AG09309 (cell line): ENCODE measurements at regions not wholly inside any gene's neighbourhood (a gene's known extent, or its start where the extent isn't known, plus 50 kb on each side); places are given as distances from the start of the nearest gene placed in this dataset.

Experiments used
- DNase-seq: peaks from one replicate; pipeline ENCODE4 v3.0.0-alpha.2; 2010; ENCODE audit warnings: low read depth
- H3K4me3 ChIP-seq: 2 replicates; pipeline ENCODE4 v1.5.1; 2011; ENCODE audit warnings: mild to moderate bottlenecking, low read depth, low read length, moderate library complexity; ENCODE audit not compliant: control insufficient read depth
- TF ChIP-seq, protein P1 (sequence below): IDR thresholded peaks from 2 replicates; pipeline ENCODE4 v1.5.1; 2011; ENCODE audit warnings: mild to moderate bottlenecking, low read depth, low read length, inconsistent platforms; ENCODE audit not compliant: insufficient read depth, control insufficient read depth; ENCODE audit errors: missing control alignments

- DNase-seq: no peak
- no peak overlapping the region for H3K4me3 ChIP-seq
- TF ChIP-seq, protein P1, sequence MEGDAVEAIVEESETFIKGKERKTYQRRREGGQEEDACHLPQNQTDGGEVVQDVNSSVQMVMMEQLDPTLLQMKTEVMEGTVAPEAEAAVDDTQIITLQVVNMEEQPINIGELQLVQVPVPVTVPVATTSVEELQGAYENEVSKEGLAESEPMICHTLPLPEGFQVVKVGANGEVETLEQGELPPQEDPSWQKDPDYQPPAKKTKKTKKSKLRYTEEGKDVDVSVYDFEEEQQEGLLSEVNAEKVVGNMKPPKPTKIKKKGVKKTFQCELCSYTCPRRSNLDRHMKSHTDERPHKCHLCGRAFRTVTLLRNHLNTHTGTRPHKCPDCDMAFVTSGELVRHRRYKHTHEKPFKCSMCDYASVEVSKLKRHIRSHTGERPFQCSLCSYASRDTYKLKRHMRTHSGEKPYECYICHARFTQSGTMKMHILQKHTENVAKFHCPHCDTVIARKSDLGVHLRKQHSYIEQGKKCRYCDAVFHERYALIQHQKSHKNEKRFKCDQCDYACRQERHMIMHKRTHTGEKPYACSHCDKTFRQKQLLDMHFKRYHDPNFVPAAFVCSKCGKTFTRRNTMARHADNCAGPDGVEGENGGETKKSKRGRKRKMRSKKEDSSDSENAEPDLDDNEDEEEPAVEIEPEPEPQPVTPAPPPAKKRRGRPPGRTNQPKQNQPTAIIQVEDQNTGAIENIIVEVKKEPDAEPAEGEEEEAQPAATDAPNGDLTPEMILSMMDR: no peak
Observed at GRCh38 chr6:106880952-106881351, 93.6 kb downstream of the CD24 start.

DNA sequence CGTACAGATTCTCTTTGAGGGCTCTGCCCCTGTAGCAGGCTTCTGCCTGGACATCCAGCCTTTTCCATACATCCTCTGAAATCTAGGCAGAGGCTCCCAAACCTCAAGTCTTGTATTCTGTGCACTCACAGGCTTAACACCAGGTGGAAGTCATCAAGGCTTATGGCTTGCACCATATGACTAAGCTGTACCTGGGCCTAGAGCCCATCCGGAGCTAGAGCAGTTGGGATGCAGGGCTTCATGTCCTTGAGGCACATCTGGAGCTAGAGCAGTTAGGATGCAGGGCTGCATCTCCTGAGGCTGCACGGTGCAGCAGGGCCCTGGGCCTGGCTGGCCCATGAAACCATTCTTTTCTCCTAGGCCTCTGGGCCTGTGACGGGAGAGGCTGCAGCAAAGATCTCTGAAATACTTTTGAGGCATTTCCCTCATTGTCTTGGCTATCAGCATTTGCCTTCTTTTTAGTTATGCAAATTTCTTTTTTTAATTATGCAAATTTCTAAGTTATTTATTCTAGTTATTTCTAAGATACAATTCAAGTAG is 98.7 kb downstream of the CD24 start:
- TF ChIP-seq, protein P1: no peak
- no peak for DNase-seq
- H3K4me3 ChIP-seq: no peak overlapping the region

DNA sequence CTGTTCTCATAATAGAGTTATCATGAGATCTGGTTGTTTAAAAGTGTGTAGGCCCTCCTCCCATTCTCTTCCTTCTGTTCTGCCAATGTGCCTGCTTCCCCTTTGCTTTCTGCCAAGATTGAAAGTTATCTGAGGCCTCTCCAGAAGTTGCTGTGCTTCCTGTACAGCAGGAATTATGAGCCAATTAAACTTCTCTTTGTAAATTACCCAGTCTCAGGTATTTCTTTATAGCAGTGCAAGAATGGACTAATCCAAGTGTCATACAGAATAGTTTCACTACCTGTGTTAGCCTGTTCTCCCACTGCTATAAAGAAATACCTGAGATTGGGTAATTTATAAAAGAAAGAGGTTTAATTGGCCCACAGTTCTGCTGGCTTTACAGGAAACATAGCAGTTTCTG is 100.0 kb downstream of the CD24 start:
- TF ChIP-seq, protein P1: no peak

GRCh38 chr6:106872049-106872448 is 102.5 kb downstream of the CD24 start:
- TF ChIP-seq, protein P1: no peak
- no peak for DNase-seq
- H3K4me3 ChIP-seq: no peak overlapping the region

More for the DNA sequence above, 100.0 kb downstream of the CD24 start:
- no peak for DNase-seq
- H3K4me3 ChIP-seq: no peak overlapping the region

DNA sequence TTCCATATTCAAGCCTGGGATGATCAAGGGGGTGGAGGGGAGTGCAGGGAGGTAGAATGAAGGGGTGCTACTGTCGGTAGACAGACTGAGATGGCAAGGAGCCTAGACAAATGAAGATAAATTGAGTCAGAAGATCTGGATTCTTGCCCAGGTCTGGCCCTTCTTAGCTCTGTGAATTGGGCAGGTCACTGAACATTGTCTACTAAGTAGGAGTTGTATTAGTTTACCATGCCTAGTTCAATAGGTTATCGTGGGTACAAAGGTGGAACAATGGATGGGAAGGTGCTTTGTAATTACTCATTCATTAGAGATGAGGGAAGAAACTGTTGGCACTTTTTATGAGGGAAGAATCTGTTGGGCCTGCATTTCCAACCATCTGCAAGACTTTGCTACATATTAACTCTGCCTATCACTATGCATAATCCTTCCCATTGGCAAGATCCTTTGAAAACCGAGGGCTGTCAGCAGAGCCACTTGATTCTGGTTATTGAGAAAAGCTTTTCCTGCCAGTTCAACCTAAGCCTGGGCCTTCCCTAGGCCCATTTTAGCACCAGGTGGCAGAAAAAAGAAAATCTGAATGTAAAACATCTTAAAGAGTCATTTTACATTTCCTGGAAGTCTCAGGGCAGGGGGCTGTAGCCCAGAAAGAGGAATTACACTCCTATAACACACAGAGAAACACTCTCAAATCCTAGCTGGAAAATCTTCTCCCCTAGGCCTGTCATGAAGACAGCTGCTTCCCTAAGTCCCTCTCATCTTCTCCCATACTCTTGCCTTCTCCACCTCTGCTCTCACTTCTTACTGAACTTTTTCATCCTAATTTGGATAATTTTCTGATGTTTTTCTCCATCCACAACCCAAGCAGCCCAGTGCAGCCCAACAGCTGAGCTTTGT is 103.5 kb downstream of the CD24 start:
- TF ChIP-seq, protein P1: no peak
- no peak for DNase-seq
- no peak overlapping the region for H3K4me3 ChIP-seq

- H3K4me3 ChIP-seq: no peak overlapping the region
- peak; percentile 65 for DNase-seq
- TF ChIP-seq, protein P1: no peak
Observed at GRCh38 chr6:106870069-106870468, 104.5 kb downstream of the CD24 start.

DNA sequence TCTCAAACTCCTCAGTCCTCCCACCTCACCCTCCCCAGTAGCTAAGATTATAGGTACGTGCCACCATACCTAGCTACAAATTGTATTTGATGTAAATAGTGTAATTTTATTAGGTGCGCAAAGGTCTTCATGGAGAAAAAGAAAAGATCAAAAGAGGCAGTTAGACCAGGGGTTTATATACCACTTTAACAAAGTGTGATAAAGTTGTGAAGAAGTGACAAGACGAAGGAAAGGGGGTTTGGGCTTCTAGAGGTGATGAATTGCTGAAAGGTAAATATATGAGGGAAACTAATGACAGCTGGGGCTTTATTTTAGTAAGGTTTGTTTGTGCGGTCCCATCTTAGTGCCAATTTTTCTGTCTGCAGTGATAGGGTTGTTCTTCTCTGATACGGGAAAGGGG is 105.3 kb downstream of the CD24 start:
- no peak overlapping the region for H3K4me3 ChIP-seq
- no peak for DNase-seq

More for the DNA sequence above, 105.3 kb downstream of the CD24 start:
- TF ChIP-seq, protein P1: no peak
